ENCODE measurements at regions not wholly inside any gene's neighbourhood (a gene's known extent, or its start where the extent isn't known, plus 50 kb on each side); places are given as distances from the start of the nearest gene placed in this dataset.
"Not testable (repeated sequence)": the region's sequence is repeated elsewhere in the genome, so short reads cannot be mapped to it uniquely, and the experiment has no call there.

GRCh38 chrX:65331371-65331770 is 203.2 kb downstream of the LAS1L start:
- TF ChIP-seq CTCF (IDR thresholded peaks at IDR 0.05; ENCODE audit: unreplicated experiment) = no peak
- Mint-ChIP-seq H3K27me3 (no peaks in the 10 kb centered on the region), H3K9me3 (ENCODE audit: low read depth) (peaks cover 51% of the 10 kb centered on the region), H3K36me3 (ENCODE audit: insufficient read depth) (peaks cover 2% of the 10 kb centered on the region), H3K4me3 (ENCODE audit: low read depth) (no peak overlapping the region), H3K27ac (no peak overlapping the region), H3K4me1 (ENCODE audit: low read depth) (no peaks in the 10 kb centered on the region)
- no peak for DNase-seq (ENCODE audit: low spot score, unreplicated experiment)

GRCh38 chrX:65300104-65300809 is 234.3 kb downstream of the LAS1L start:
- H3K4me1 Mint-ChIP-seq (ENCODE audit: low read depth) = no peaks in the 10 kb centered on the region
- H3K4me3 Mint-ChIP-seq (ENCODE audit: low read depth) = no peak overlapping the region
- H3K9me3 Mint-ChIP-seq (ENCODE audit: low read depth) = peaks cover 55% of the 10 kb centered on the region
- peaks cover under 1% of the 10 kb centered on the region for H3K36me3 Mint-ChIP-seq (ENCODE audit: insufficient read depth)
- H3K27ac Mint-ChIP-seq = no peak overlapping the region
- no peak for DNase-seq (ENCODE audit: low spot score, unreplicated experiment)
- H3K27me3 Mint-ChIP-seq = no peaks in the 10 kb centered on the region
- no peak for TF ChIP-seq CTCF (IDR thresholded peaks at IDR 0.05; ENCODE audit: unreplicated experiment)

- H3K4me1 Mint-ChIP-seq (ENCODE audit: low read depth); DNase-seq (ENCODE audit: low spot score, unreplicated experiment); H3K27me3 Mint-ChIP-seq; H3K27ac Mint-ChIP-seq; H3K4me3 Mint-ChIP-seq (ENCODE audit: low read depth): not testable (repeated sequence)
- Mint-ChIP-seq H3K36me3 (ENCODE audit: insufficient read depth) (peaks cover 13% of the 10 kb centered on the region), H3K9me3 (ENCODE audit: low read depth) (peaks cover 53% of the 10 kb centered on the region)
Observed at GRCh38 chrX:65282905-65283304, 251.7 kb downstream of the LAS1L start.

GRCh38 chrX:65273152-65273551 is 261.4 kb downstream of the LAS1L start:
- Mint-ChIP-seq H3K36me3 (ENCODE audit: insufficient read depth) (peaks cover 5% of the 10 kb centered on the region), H3K4me1 (ENCODE audit: low read depth) (no peaks in the 10 kb centered on the region), H3K27ac (no peak overlapping the region), H3K27me3 (no peaks in the 10 kb centered on the region), H3K4me3 (ENCODE audit: low read depth) (no peak overlapping the region), H3K9me3 (ENCODE audit: low read depth) (peaks cover 46% of the 10 kb centered on the region)
- no peak for TF ChIP-seq CTCF (IDR thresholded peaks at IDR 0.05; ENCODE audit: unreplicated experiment)
- no peak for DNase-seq (ENCODE audit: low spot score, unreplicated experiment)

GRCh38 chrX:65266482-65266881 is 268.1 kb downstream of the LAS1L start:
- Mint-ChIP-seq H3K27ac (no peak overlapping the region), H3K4me1 (ENCODE audit: low read depth) (no peaks in the 10 kb centered on the region), H3K4me3 (ENCODE audit: low read depth) (no peak overlapping the region), H3K27me3 (no peaks in the 10 kb centered on the region), H3K36me3 (ENCODE audit: insufficient read depth) (peaks cover 3% of the 10 kb centered on the region), H3K9me3 (ENCODE audit: low read depth) (peaks cover 30% of the 10 kb centered on the region)
- no peak for TF ChIP-seq CTCF (IDR thresholded peaks at IDR 0.05; ENCODE audit: unreplicated experiment)
- no peak for DNase-seq (ENCODE audit: low spot score, unreplicated experiment)

GRCh38 chrX:65253817-65254216 is 277.6 kb upstream of the ZC4H2 start:
- Mint-ChIP-seq H3K4me3 (ENCODE audit: low read depth) (no peak overlapping the region), H3K4me1 (ENCODE audit: low read depth) (no peaks in the 10 kb centered on the region), H3K27me3 (no peaks in the 10 kb centered on the region), H3K27ac (no peak overlapping the region), H3K9me3 (ENCODE audit: low read depth) (peaks cover 49% of the 10 kb centered on the region), H3K36me3 (ENCODE audit: insufficient read depth) (peaks cover 6% of the 10 kb centered on the region)
- no peak for DNase-seq (ENCODE audit: low spot score, unreplicated experiment)
- TF ChIP-seq CTCF (IDR thresholded peaks at IDR 0.05; ENCODE audit: unreplicated experiment) = no peak
